Thyroid gland (tissue), 4 donors: ENCODE measurements at regions not wholly inside any gene's neighbourhood (a gene's known extent, or its start where the extent isn't known, plus 50 kb on each side); places are given as distances from the start of the nearest gene placed in this dataset.

Source experiments
- DNase-seq, 2 donors: peaks; one replicate each; pipeline ENCODE4 v3.0.0-alpha.2; 2019
- H3K27ac ChIP-seq, 3 donors: fragments of 200-600 bp; sonication (generic); 1 replicate in 2 of 3; 2 replicates in 1 of 3; pipeline ENCODE4 v1.5.1; 2016 to 2019; ENCODE audit warnings: mild to moderate bottlenecking in 1 of 3, moderate library complexity in 1 of 3
- H3K27me3 ChIP-seq: fragments of 200-600 bp; sonication (generic); one replicate; pipeline ENCODE4 v1.5.1; 2019
- H3K36me3 ChIP-seq, 2 donors: fragments of 200-600 bp; sonication (generic); one replicate each; pipeline ENCODE4 v1.5.1; 2016 to 2019
- H3K4me1 ChIP-seq, 2 donors: fragments of 200-600 bp; sonication (generic); one replicate each; pipeline ENCODE4 v1.5.1; 2017 to 2019
- H3K4me3 ChIP-seq, 3 donors: fragments of 200-600 bp; sonication (generic); replicated peaks in 1 of 3; 1 replicate in 2 of 3; 2 replicates in 1 of 3; pipeline ENCODE4 v1.5.1; 2016; ENCODE audit warnings: mild to moderate bottlenecking in 1 of 3
- H3K9me3 ChIP-seq: fragments of 200-600 bp; sonication (generic); one replicate; pipeline ENCODE4 v1.5.1; 2017
- POLR2A ChIP-seq, 2 donors: fragments of 450-650 bp; IDR thresholded peaks; one replicate each; pipeline ENCODE4 v1.6.1; 2017; ENCODE audit warnings: antibody characterized with exemption in 2 of 2, mild to moderate bottlenecking in 2 of 2, moderate library complexity in 1 of 2
- WGBS, 2 donors: methylation state at CpG; one replicate each; pipeline ENCODE4 v1.1.5; 2017; 5-methylcytosine and 5-hydroxymethylcytosine counted together
- intact Hi-C: fragments of 100-400 bp; cut with DNase I; formaldehyde crosslinking; loops from one replicate; pipeline ENCODE4 v1.15.1; 2023
- TF ChIP-seq, protein P1 (sequence below), 6 experiments: fragments of 200-600 bp in 3 of 6; fragments of 450-650 bp in 3 of 6; sonication (generic) in 3 of 6; IDR thresholded peaks; one replicate each; pipeline ENCODE4 v1.5.1; 2016 to 2019; ENCODE audit warnings: antibody characterized with exemption in 6 of 6, mild to moderate bottlenecking in 2 of 6, inconsistent platforms in 1 of 6, moderate library complexity in 1 of 6

GRCh38 chr3:59391131-59391530 lies 341.3 kb upstream of the CFAP20DC start:
- 37 to 46% methylated on average over 7 of the region's 7 CpGs for WGBS, 2 donors
- Histone ChIP-seq H3K36me3 (no peaks in the 10 kb centered on the region), H3K9me3 (no peaks in the 10 kb centered on the region), H3K4me1 (peaks cover 0 to 9% of the 10 kb centered on the region in 2 donors), H3K27ac (peak overlapping the region in 1 of 3 donors; percentile 9), H3K27me3 (no peaks in the 10 kb centered on the region), H3K4me3 (no peak overlapping the region)
- DNase-seq: peak; percentile 53 to 63
- TF ChIP-seq, protein P1, sequence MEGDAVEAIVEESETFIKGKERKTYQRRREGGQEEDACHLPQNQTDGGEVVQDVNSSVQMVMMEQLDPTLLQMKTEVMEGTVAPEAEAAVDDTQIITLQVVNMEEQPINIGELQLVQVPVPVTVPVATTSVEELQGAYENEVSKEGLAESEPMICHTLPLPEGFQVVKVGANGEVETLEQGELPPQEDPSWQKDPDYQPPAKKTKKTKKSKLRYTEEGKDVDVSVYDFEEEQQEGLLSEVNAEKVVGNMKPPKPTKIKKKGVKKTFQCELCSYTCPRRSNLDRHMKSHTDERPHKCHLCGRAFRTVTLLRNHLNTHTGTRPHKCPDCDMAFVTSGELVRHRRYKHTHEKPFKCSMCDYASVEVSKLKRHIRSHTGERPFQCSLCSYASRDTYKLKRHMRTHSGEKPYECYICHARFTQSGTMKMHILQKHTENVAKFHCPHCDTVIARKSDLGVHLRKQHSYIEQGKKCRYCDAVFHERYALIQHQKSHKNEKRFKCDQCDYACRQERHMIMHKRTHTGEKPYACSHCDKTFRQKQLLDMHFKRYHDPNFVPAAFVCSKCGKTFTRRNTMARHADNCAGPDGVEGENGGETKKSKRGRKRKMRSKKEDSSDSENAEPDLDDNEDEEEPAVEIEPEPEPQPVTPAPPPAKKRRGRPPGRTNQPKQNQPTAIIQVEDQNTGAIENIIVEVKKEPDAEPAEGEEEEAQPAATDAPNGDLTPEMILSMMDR (IDR thresholded peaks at IDR 0.05): no peak
- TF ChIP-seq POLR2A (IDR thresholded peaks at IDR 0.05): no peak
- intact Hi-C loops: no loop called here

DNA sequence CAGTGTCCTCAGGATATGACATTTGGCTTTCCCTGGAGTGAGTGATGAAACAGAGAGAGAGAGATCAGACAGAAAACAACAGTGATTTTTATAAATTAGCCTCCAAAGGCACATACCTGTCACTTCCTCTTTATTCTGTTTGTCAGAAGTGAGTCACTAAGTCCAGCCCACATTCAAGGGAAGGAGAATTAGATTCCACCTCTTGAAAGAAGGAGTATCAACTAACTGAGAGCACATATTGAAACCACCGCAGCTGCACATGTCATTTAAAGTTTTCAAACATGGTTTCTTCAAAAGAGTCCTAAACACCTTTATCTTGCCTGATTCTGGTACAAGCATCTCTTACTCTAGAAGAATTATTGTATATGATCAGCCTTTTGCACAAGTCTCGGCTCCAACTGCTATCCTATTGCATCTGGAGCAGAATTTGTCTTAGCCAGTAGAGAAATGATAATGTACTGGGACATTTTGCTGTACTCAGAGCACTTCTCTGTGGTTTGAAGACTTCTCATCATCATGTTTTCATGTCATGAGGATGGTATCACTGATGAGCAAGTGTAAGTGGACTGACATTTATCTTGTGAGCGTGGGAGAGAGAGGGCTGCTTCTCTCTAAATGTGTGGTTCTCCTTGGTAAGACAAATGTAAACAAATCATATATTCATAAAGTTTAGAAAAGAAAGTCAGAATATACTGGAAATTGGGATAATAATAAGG lies 338.9 kb upstream of the CFAP20DC start:
- WGBS, 2 donors: 84 to 85% methylated on average over 3 of the region's 3 CpGs
- no peak overlapping the region for H3K27ac ChIP-seq
- no peak overlapping the region for H3K4me3 ChIP-seq
- no peak for TF ChIP-seq POLR2A (IDR thresholded peaks at IDR 0.05)
- TF ChIP-seq, protein P1 (IDR thresholded peaks at IDR 0.05): no peak
- no peaks in the 10 kb centered on the region for H3K36me3 ChIP-seq
- peaks cover 0 to 9% of the 10 kb centered on the region in 2 donors for H3K4me1 ChIP-seq
- no peak for DNase-seq
- no peaks in the 10 kb centered on the region for H3K9me3 ChIP-seq
- intact Hi-C loops: no loop called here
- no peaks in the 10 kb centered on the region for H3K27me3 ChIP-seq

GRCh38 chr3:59386165-59386564 lies 336.3 kb upstream of the CFAP20DC start:
- no peak overlapping the region for H3K4me3 ChIP-seq
- H3K27me3 ChIP-seq: no peaks in the 10 kb centered on the region
- DNase-seq: no peak
- TF ChIP-seq, protein P1 (IDR thresholded peaks at IDR 0.05): no peak
- no peak for TF ChIP-seq POLR2A (IDR thresholded peaks at IDR 0.05)
- no peak overlapping the region for H3K27ac ChIP-seq
- no peaks in the 10 kb centered on the region for H3K9me3 ChIP-seq
- WGBS, 2 donors: 83 to 86% methylated on average over 5 of the region's 5 CpGs
- peaks cover 0 to 9% of the 10 kb centered on the region in 2 donors for H3K4me1 ChIP-seq
- intact Hi-C loops: no loop called here
- H3K36me3 ChIP-seq: no peaks in the 10 kb centered on the region

- no peak for TF ChIP-seq POLR2A (IDR thresholded peaks at IDR 0.05)
- TF ChIP-seq, protein P1 (IDR thresholded peaks at IDR 0.05): no peak
- DNase-seq: no peak
- no peaks in the 10 kb centered on the region for H3K36me3 ChIP-seq
- peaks cover 0 to 4% of the 10 kb centered on the region in 2 donors for H3K4me1 ChIP-seq
- 89 to 93% methylated on average over 3 to 5 of the region's 7 CpGs for WGBS, 2 donors
- no peak overlapping the region for H3K27ac ChIP-seq
- H3K4me3 ChIP-seq: no peak overlapping the region
- intact Hi-C loops: no loop called here
- H3K27me3 ChIP-seq: no peaks in the 10 kb centered on the region
- H3K9me3 ChIP-seq: no peaks in the 10 kb centered on the region
Measured at GRCh38 chr3:59385547-59385946, 335.7 kb upstream of the CFAP20DC start.

- intact Hi-C loops: no loop called here
- no peak for DNase-seq
Measured at GRCh38 chr3:59381282-59381681, 331.5 kb upstream of the CFAP20DC start.

More at GRCh38 chr3:59381282-59381681, 331.5 kb upstream of the CFAP20DC start:
- no peak overlapping the region for H3K27ac ChIP-seq
- TF ChIP-seq, protein P1 (IDR thresholded peaks at IDR 0.05): no peak
- TF ChIP-seq POLR2A (IDR thresholded peaks at IDR 0.05): no peak
- no peaks in the 10 kb centered on the region for H3K27me3 ChIP-seq
- 73 to 85% methylated on average over 2 of the region's 2 CpGs for WGBS, 2 donors
- H3K4me1 ChIP-seq: no peaks in the 10 kb centered on the region
- H3K9me3 ChIP-seq: no peaks in the 10 kb centered on the region
- no peaks in the 10 kb centered on the region for H3K36me3 ChIP-seq
- H3K4me3 ChIP-seq: no peak overlapping the region
